GM23338 (cell line): ENCODE measurements at regions not wholly inside any gene's neighbourhood (a gene's known extent, or its start where the extent isn't known, plus 50 kb on each side); places are given as distances from the start of the nearest gene placed in this dataset.

Experiments used
- ATAC-seq: fragments of 200-7000 bp; cut with Tn5 transposase; 3 replicates; pipeline ENCODE4 v1.9.1; 2020
- DNase-seq: peaks from one replicate; pipeline ENCODE4 v3.0.0-alpha.2; 2015; ENCODE audit warnings: low spot score
- H2AFZ ChIP-seq: fragments of 200-600 bp; sonication (generic); 2 replicates; pipeline ENCODE4 v1.8.0; 2016; ENCODE audit warnings: antibody characterized with exemption, mild to moderate bottlenecking, moderate library complexity
- H3F3A ChIP-seq: fragments of 200-600 bp; sonication (generic); replicated peaks from 2 replicates; pipeline ENCODE4 v1.8.0; 2017; ENCODE audit warnings: antibody characterized with exemption, mixed run types, low read depth
- H3K27ac ChIP-seq: fragments of 200-600 bp; sonication (generic); 2 replicates; pipeline ENCODE4 v1.6.1; 2016; ENCODE audit warnings: low read depth
- H3K27me3 ChIP-seq: fragments of 200-600 bp; sonication (generic); 2 replicates; pipeline ENCODE4 v1.8.0; 2016; ENCODE audit warnings: mild to moderate bottlenecking, mixed run types, moderate library complexity; ENCODE audit not compliant: insufficient read depth
- H3K36me3 ChIP-seq: fragments of 200-600 bp; sonication (generic); 2 replicates; pipeline ENCODE4 v1.8.0; 2016; ENCODE audit warnings: mild to moderate bottlenecking; ENCODE audit not compliant: insufficient read depth
- H3K4me1 ChIP-seq: fragments of 200-600 bp; sonication (generic); 2 replicates; pipeline ENCODE4 v1.8.0; 2016; ENCODE audit warnings: mild to moderate bottlenecking, moderate library complexity; ENCODE audit not compliant: insufficient read depth
- H3K4me2 ChIP-seq: fragments of 200-600 bp; sonication (generic); 2 replicates; pipeline ENCODE4 v1.7.1; 2017; ENCODE audit warnings: mixed run types
- H3K4me3 ChIP-seq: fragments of 200-600 bp; sonication (generic); 2 replicates; pipeline ENCODE4 v1.6.1; 2016; ENCODE audit warnings: mixed run types
- H3K79me2 ChIP-seq: fragments of 200-600 bp; sonication (generic); replicated peaks from 2 replicates; pipeline ENCODE4 v1.8.0; 2017; ENCODE audit warnings: mild to moderate bottlenecking; ENCODE audit not compliant: insufficient read depth
- H3K9me2 ChIP-seq: fragments of 200-600 bp; sonication (generic); 2 replicates; pipeline ENCODE4 v1.8.0; 2017; ENCODE audit not compliant: insufficient read depth
- H4K20me1 ChIP-seq: fragments of 200-600 bp; sonication (generic); replicated peaks from 2 replicates; pipeline ENCODE4 v1.8.0; 2017; ENCODE audit warnings: mild to moderate bottlenecking; ENCODE audit not compliant: insufficient read depth
- H3K27ac Mint-ChIP-seq: 2 replicates; pipeline ENCODE4 v1.8.0; 2020; ENCODE audit warnings: inconsistent platforms, mild to moderate bottlenecking, moderate library complexity, mixed read lengths
- H3K27me3 Mint-ChIP-seq: 3 replicates; pipeline ENCODE4 v1.8.0; 2022; ENCODE audit warnings: low read depth, mild to moderate bottlenecking, moderate library complexity, mixed read lengths, inconsistent platforms; ENCODE audit not compliant: insufficient read depth, poor library complexity
- H3K36me3 Mint-ChIP-seq: 3 replicates; pipeline ENCODE4 v1.8.0; 2021; ENCODE audit warnings: low read depth, mild to moderate bottlenecking, inconsistent platforms, moderate library complexity, mixed read lengths
- H3K4me1 Mint-ChIP-seq: 3 replicates; pipeline ENCODE4 v1.8.0; 2020; ENCODE audit warnings: mild to moderate bottlenecking, inconsistent platforms, mixed read lengths
- H3K4me3 Mint-ChIP-seq: 3 replicates; pipeline ENCODE4 v1.8.0; 2021; ENCODE audit warnings: moderate library complexity, mild to moderate bottlenecking, inconsistent platforms, mixed read lengths
- H3K9me3 Mint-ChIP-seq: 3 replicates; pipeline ENCODE4 v1.8.0; 2020; ENCODE audit warnings: moderate library complexity, mild to moderate bottlenecking, inconsistent platforms, mixed read lengths
- CREB1 ChIP-seq: fragments of 250-450 bp; sonication (Bioruptor Pico); IDR thresholded peaks from 2 replicates; pipeline ENCODE4 v1.5.0; 2020; ENCODE audit warnings: low read depth, mild to moderate bottlenecking, moderate library complexity
- CTCF ChIP-seq, 2 experiments: fragments of 200-600 bp in 1 of 2; sonication (generic) in 1 of 2; conservative IDR thresholded peaks; 2 replicates each; pipeline versions ENCODE4 v1.5.1 to v1.6.1; 2016 to 2017; ENCODE audit warnings: antibody characterized with exemption in 2 of 2, low read depth in 2 of 2, mild to moderate bottlenecking in 2 of 2, moderate library complexity in 1 of 2
- ETS1 ChIP-seq: IDR thresholded peaks from 2 replicates; pipeline ENCODE4 v1.6.1; 2016; ENCODE audit warnings: antibody characterized with exemption
- EZH2 ChIP-seq: fragments of 200-600 bp; sonication (generic); IDR thresholded peaks from one replicate; pipeline ENCODE4 v1.8.0; 2017; ENCODE audit warnings: antibody characterized with exemption, mild to moderate bottlenecking, low read depth; ENCODE audit not compliant: unreplicated experiment
- EZH2phosphoT487 ChIP-seq: fragments of 200-600 bp; sonication (generic); IDR thresholded peaks from one replicate; pipeline ENCODE4 v1.8.1; 2018; ENCODE audit warnings: antibody characterized with exemption; ENCODE audit not compliant: unreplicated experiment
- JUNB ChIP-seq: IDR thresholded peaks from one replicate; pipeline ENCODE4 v1.6.1; 2016; ENCODE audit warnings: antibody characterized with exemption; ENCODE audit not compliant: unreplicated experiment
- NANOG ChIP-seq: IDR thresholded peaks from 2 replicates; pipeline ENCODE4 v1.6.1; 2016; ENCODE audit warnings: antibody characterized with exemption, borderline replicate concordance
- POLR2AphosphoS5 ChIP-seq: IDR thresholded peaks from 2 replicates; pipeline ENCODE4 v1.6.1; 2016; ENCODE audit warnings: antibody characterized with exemption, low read depth
- REST ChIP-seq: IDR thresholded peaks from one replicate; pipeline ENCODE4 v1.6.1; 2018; ENCODE audit warnings: antibody characterized with exemption; ENCODE audit not compliant: unreplicated experiment
- STAT1 ChIP-seq: IDR thresholded peaks from one replicate; pipeline ENCODE4 v1.6.1; 2016; ENCODE audit warnings: antibody characterized with exemption; ENCODE audit not compliant: unreplicated experiment
- ZNF114 ChIP-seq: fragments of 250-450 bp; sonication (Bioruptor Pico); IDR thresholded peaks from 2 replicates; pipeline ENCODE4 v1.5.0; 2020; ENCODE audit warnings: mild to moderate bottlenecking, moderate library complexity
- ZNF331 ChIP-seq: fragments of 250-450 bp; sonication (Bioruptor Pico); IDR thresholded peaks from 2 replicates; pipeline ENCODE4 v1.5.0; 2020; ENCODE audit warnings: low read depth, mild to moderate bottlenecking, moderate library complexity
- ZNF462 ChIP-seq: fragments of 250-450 bp; sonication (Bioruptor Pico); IDR thresholded peaks from 2 replicates; pipeline ENCODE4 v1.5.0; 2020; ENCODE audit warnings: mild to moderate bottlenecking, moderate library complexity

DNA sequence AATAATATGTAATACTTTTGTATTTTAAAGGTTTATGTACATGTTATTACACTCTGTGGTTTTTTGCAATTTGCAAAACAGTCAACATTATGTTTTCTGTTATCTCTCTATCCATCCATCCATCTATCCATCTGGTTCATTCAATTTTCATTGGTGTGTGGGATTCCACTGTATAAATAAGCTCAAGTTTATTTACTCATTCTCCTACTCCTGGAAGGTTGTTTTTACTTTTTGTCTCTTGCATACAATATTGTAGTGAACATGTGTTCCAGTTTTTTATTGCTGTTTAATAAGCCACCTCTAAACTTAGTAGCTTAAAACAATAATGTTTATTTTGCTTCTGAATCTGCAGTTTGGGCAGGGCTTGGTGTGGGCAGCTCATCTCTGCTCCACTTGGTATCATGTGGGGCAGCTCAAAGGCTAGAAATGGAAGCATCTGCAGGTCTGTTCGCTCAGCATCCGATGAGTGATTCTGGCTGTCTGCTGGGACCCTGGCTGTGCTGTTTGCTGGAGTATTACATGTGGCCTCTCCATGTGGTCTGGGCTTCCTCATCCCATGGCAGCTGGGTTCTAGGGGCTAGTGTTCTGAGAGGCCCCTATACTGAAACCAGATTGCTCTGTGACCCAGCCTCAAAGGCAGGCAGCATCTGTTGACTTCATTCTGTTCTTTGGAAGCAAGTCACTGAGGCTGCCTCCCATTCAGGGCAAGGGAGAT, 98.8 kb downstream of the SLC25A47 start:
- no peak overlapping the region for H3K4me2 ChIP-seq
- peaks cover 2% of the 10 kb centered on the region; the same call in 1 of the 3 replicates for H3K9me3 Mint-ChIP-seq
- no peak for TF ChIP-seq JUNB
- TF ChIP-seq CREB1 (CRISPR knock-in tag), result no peak
- TF ChIP-seq POLR2AphosphoS5, result no peak
- TF ChIP-seq NANOG, result no peak
- TF ChIP-seq CTCF (conservative IDR thresholded peaks at IDR 0.05; ENCODE audit: low read depth in 2 of 2), result no peak
- TF ChIP-seq REST, result no peak
- TF ChIP-seq EZH2, result no peak
- TF ChIP-seq EZH2phosphoT487, result no peak
- TF ChIP-seq STAT1, result no peak
- no peak for TF ChIP-seq ZNF331 (CRISPR knock-in tag)
- TF ChIP-seq ZNF114 (CRISPR knock-in tag), result no peak
- TF ChIP-seq ETS1, result no peak
- TF ChIP-seq ZNF462, result no peak

More for the DNA sequence above, 98.8 kb downstream of the SLC25A47 start:
- Mint-ChIP-seq H3K27me3 (peaks cover 5% of the 10 kb centered on the region), H3K27ac (no peak overlapping the region), H3K4me1 (peaks cover 28% of the 10 kb centered on the region), H3K4me3 (no peak overlapping the region), H3K36me3 (peaks cover 2% of the 10 kb centered on the region; the same call in 2 of the 3 replicates)
- peaks cover 8% of the 10 kb centered on the region; the same call in 1 of the 2 replicates for H3K79me2 ChIP-seq
- H3K9me2 ChIP-seq, result no peaks in the 10 kb centered on the region
- H3K27me3 ChIP-seq, result no peaks in the 10 kb centered on the region
- H4K20me1 ChIP-seq, result no peaks in the 10 kb centered on the region
- H3K4me3 ChIP-seq, result no peak overlapping the region
- no peak overlapping the region for H2AFZ ChIP-seq
- H3K4me1 ChIP-seq, result peaks cover 11% of the 10 kb centered on the region
- ATAC-seq (no peak), DNase-seq (no peak)
- no peak overlapping the region for H3K27ac ChIP-seq
- no peaks in the 10 kb centered on the region for H3F3A ChIP-seq
- H3K36me3 ChIP-seq, result no peaks in the 10 kb centered on the region
